ENCODE measurements at regions not wholly inside any gene's neighbourhood (a gene's known extent, or its start where the extent isn't known, plus 50 kb on each side); places are given as distances from the start of the nearest gene placed in this dataset.

DNA sequence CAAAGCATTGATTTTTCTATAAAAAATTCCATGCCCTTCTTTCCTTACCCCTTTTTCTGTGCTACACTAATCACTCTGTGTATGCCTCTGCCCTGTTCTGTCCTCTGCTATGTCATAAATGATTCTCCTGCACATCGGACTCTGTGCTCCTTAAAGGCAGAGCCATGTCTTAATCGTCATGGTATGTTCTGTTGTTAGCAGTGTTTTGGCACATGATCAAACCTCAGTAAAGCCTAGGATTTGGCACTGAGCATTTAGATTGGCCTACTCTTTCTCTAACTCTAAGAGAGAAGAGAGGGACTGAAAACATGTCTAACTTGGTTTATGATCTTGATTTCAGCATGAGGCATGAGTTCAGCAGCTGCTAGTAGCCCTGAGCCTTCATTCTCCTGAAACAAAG is 266.9 kb downstream of the AASDHPPT start:
- no peak for DNase-seq

DNA sequence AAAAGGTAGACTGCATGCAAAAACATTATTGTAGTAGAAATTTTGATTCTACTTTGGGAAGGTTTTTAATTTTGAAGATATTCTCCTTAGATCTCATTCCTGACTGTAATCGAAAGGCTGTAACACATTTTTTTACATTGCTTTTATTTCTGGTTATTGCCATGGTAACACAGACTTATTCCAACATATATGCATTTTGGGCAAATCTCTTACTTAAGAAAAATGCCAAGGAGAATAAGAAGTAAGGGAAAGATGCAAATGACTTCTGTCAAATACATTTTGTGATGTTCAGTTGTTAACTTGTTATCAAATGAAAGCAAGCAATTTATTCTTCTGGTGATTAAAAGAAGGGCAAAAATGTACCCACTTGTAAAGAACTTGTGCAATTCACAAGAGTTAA is 267.5 kb downstream of the AASDHPPT start:
- DNase-seq = no peak

DNA sequence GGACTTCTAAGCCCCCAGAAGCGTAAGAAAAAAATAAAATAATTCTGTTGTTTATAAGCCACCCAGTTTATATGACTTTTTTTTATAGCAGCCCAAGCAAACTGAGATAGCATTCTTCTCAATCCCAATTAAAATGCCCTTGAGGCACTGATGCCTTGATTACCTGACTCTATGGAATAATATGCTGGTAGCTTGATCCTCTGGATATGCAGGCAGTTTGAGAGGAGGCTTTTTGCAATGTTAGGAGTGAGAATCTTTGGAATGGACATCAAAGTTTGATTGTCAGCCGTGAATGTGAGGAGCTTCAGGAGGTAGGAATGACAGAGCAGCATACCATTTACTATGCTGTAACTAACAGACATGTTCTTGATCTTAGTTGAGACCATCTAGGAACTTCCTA is 275.6 kb downstream of the AASDHPPT start:
- no peak for DNase-seq

DNA sequence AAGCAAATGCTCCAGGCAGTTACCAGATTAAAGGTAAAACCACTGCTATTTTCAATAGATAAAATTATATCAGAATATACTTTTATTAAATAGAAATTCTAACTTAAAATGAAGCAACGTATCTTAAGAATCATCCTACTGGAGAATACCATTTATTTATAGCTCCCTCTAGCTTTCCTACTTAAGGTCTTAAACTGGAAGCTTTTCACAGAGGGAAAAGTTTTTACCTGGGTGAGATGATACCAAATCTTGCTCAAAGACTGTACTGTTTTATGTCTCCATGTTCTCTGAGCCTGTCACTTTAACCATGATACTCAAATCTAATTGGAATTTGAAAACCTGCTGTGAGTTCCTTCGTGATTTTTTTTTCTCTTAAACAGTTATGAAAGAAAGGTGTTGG is 291.8 kb downstream of the AASDHPPT start:
- DNase-seq = no peak

DNA sequence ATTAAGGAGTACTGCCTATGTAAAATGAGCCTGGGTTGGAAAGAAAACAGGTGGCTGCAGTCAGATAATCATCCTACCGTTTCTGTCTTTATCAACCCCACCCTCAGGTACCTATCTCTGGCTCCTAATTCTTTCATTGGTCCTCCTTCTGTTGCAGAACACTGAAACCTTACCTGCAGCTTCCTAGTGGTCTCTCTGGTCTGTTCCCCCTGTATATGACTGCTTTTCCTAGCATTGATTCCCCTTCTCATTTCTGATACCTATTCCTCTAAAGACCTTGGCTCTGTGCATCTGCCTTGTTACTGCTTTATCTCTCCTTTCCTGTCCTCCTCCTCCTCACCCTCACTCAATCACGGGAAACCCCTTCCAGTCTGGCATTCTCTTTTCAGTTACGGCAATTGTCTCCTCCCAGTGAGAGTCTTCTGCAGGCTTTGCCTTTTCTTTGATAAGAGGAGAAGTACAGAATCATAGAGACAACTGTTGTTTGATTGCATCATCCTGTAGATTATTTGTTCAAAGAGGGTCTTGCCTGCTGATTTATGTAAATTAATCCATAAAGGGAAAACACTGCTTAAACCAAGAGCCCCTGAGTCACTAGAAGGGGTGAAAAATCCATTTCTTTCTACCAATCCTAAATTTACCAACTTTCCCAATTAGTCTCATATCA is 301.2 kb downstream of the AASDHPPT start:
- DNase-seq = no peak

DNA sequence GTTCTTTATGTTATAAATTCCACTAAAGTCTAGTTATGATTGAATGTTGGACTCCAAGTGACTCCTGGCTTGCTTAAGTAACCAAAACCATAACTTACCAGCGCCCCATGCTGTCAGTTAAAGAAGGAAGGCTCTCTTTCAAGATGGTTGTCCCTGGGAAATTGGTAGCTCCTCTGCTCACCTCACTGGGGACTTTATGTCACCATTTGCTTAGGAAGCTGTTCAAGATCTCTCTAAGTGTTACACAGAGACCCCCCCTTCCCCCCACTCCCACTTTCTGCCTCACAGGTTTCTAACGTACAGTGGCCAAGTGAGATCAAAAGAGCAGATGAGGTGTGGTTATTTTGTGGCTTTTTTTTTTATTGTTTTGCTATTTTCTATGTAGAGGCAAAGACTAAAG is 301.8 kb downstream of the AASDHPPT start:
- DNase-seq = no peak

DNA sequence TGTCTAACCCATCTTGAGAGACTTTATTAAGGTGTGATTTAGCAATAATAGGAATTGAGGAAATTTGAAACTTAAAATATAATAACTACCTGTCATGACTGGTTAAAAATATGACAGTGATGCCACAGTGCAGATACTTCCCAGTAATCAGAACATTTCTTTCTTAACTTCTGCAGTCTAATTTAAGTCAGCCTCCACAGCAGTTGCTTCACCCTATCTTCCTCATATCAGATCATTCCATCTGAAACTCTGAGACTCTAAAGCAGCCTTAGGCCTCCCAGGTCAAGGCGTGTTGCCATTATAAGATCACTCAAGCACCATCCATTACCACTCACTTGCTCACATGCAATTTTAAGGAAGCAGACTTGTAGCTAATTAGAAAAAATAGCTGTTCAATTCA is 302.2 kb downstream of the AASDHPPT start:
- no peak for DNase-seq

DNA sequence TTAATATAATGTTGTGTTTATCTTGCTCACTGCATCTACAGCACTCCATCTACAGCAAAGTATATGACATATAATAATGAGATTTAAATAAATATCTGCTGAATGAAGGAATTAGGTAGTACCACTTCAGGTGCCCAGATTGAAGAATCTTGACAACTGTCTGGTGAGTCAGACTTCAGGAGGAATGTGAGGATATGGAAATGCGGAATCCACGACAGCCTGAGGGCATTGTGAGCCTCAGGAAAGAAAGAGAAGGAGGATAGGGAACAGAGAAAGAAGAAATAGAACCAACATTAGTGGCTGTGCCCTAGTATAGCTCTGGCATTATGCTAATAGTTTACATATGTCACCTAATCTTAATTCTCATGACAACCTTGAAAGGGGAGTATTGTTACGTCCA is 304.4 kb downstream of the AASDHPPT start:
- DNase-seq = no peak

DNA sequence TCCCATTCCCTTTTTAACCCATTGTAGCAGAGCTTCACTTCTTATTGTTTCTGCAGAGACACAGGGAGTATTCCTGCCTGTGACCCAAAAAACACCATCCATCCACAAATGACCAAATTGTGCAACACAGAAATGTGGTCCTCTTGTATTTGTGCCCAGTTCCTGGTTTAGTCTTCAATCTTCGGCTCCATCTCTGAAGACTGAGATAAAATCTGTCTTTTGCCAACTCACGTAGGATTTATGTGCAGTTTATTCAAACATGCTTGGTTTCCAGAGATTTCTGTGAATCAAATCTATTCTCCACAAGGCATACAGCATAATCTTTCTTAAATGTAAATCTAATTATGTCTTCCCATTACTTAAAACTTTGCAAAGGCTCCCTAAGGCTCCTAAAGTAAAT is 307.0 kb downstream of the AASDHPPT start:
- DNase-seq = no peak

DNA sequence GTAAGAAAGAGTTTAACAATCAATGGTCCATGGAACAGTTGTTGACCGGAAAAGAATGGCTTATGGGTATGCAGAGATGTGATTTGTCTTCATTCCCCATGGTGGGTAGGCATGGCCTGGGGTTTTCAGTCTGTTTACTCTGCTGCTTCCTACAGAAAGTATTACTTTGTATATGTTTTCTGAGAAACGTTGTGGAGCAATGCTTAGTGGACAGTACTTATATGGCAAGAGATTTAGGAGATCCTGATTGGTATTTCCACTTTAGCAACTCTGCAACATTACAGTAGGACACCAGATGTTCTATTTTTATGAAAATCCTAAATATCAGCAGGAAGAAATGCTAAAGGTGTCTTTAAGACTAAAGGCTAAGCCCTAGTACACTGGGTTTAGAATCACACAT is 309.1 kb downstream of the AASDHPPT start:
- DNase-seq = no peak

DNA sequence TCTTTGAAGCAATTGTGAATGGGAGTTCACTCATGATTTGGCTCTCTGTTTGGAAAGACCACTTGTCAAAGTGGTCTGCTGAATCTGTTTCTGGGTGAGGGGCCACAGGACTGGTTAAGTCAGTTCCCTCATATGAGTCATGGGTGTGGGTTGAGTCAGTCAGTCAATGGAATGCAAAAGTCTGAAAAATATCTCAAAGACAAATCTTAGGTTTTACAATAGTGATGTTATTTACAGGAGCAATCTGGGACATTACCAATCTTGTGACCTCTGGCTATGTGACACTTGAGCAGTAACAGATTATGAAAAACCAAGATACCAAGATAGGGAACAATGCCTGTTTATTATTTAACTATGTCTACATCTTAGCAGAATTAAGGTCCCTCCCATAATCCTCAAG is 311.6 kb downstream of the AASDHPPT start:
- DNase-seq = no peak

DNA sequence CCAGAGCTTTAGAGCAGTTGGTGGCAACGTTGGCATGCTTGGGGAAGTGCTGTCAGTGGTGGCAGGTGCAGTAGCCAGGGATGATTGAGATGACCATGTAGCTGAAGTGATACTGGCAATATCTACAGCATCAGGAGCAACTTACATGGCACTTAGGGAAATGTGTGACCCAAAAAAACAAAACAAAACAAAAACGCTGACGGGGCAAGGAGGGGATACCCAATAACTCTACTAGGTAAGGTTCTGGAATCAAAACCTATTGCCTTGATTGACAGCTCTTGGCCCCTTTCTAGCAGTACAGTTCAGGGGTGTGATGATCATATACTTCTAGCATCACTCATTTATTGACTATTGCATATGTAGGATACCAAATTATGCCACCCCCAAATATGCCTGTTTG is 312.6 kb downstream of the AASDHPPT start:
- DNase-seq = no peak

DNA sequence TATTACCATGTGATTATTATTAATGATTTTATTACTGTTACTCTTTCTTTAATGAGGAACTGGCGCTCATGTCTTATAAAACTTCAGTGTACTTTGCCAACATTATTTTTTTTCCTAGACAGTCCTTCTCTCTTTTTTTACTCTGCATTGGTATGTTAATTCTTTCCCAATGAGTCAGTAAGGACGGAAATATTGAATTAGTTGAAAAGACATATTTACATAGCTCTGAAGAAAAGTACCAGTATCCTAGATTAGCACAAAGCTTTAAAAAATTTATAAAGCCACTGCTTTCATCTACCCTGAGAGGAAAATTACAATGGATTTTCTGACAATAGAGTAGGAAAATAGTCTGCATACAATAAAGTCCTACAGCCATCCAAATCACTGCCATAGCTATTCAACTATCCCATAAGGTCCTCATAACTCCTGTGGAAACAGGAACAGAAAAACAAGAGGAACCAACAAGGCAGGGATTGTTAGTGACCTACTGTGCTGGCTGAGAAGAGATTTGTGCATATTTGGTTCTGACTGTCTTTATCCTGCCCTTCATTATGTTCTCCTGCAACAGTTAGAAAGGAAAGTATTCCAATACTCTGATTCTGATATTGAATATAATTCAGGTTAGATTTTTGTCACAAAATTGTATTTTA is 314.4 kb downstream of the AASDHPPT start:
- DNase-seq = no peak

DNA sequence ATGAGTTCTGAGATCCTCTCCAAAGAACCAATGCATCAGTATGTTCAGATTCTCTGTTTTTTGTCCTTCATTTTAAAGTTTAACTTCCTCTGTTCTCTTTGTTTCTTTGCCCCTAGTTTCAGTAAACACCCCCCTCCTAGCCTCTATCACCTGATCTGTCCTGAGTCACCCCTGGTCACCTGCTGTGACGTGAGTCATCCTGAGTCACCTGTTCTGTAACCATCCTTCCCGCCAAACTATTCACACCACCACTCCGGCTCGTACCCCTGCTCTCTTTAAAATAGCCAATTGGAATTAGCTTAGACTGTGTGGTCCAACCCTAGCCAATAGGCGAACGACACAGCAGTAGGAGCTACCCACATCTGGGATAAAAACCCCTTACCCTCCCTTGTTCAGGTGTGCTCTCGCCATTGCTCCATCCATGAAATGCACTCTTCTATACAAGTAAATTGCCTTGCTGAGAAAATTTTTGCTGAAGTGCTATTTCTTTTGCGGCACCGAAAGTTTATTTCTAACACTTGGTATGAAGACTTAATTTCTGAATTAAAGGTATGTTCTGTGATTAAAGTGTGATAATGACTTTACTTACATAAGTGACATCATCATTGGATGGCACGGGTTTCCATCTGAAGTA is 318.4 kb downstream of the AASDHPPT start:
- peak; percentile 54 for DNase-seq

DNA sequence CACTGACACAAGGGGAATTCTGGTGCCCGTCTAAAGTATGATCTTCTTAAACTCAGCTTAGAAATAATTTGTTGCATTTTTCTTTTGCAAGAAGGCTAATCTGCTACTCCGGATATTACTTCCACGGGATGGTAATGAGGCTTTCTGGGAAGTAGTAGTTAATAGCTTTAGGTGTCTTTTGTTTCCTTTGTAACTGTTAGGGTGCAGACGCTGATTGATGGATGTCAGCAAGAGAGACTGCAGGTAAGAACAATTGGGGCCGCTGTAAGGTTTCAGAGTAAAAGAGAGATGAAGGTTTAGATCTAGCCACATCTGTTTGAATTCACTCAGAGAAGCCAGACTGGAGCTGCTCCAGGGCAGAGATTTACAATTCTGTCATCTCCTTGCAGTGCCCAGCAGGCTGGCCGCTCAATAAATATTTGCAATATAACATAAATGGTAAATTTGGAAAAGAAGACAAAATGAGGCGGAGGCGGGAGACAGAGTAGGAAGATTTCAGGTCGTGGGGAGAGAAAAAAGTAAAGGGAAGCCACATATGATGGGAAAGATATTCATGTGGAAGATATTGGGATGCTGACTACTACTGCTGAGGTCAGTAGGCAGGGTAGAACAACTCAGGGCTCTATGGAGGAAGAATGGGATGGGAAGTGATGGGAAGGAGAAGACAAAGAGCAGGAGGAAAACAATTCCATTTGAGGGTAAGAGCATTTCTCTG is 320.5 kb downstream of the AASDHPPT start:
- DNase-seq = no peak

DNA sequence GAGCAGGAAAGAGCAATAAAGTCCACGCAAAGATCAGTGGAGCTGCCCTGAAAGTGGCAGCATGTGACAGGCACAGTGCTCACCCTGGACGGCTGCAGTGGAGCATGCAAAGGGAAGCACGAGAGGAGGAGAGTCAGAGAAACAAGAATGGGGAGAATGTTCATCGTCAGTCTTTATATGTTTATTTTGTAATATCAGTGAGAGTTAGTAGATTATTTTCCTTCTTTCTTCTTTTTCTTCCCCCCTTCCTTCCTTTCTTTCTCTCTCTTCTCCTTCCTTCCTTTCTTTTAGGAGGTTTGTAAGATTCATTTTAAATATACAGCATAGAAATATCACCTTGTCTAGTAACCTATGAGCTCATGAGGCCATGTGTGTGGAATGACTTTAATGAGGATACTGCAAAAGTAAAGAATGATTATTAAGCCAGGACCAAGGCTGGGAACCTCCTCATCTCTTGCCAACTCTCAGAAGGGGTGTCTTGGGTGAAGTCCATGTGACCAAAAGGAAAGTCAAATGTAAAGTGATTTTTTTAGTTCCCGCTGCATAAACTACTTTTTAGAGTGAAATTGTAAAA is 321.1 kb downstream of the AASDHPPT start:
- no peak for DNase-seq

DNA sequence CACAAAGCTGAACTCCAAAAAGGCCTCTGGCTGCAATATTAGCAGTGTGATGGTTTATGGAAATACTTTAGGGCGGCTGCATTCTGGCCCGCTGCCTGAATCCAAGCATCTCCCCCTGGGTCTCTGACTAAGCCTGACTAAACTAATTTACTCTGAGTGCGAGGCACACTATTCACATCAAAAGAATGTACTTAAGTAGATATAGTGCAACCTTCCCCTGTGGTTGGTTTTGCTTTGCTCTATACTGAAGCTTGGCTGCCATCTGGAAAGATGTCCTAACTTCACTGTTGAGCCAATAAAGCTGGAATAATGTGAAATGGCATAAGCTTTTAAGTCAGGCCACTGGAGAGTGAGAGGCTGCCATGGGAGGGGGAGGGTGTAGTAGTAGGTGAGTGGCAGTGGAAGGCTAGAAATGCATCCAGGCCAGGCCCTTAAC is 321.6 kb downstream of the AASDHPPT start:
- DNase-seq = no peak

DNA sequence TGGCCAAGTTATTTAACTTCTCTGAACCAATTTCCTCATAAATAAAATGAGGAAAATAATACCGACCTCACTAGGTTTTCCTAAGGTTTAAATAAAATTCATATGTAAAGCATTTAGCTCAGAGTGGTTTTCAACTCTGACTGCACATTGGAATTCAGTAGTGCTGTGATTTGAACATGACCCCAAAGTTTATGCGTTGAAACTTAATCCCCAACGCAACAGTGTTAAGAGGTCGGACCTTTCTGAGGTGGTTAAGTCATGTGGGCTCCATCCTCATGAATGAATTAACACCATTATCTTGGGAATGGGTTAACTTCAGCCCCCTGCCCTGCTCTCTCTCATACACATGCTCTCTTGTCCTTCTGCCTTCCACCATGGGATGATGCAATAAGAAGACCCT is 322.2 kb downstream of the AASDHPPT start:
- no peak for DNase-seq

DNA sequence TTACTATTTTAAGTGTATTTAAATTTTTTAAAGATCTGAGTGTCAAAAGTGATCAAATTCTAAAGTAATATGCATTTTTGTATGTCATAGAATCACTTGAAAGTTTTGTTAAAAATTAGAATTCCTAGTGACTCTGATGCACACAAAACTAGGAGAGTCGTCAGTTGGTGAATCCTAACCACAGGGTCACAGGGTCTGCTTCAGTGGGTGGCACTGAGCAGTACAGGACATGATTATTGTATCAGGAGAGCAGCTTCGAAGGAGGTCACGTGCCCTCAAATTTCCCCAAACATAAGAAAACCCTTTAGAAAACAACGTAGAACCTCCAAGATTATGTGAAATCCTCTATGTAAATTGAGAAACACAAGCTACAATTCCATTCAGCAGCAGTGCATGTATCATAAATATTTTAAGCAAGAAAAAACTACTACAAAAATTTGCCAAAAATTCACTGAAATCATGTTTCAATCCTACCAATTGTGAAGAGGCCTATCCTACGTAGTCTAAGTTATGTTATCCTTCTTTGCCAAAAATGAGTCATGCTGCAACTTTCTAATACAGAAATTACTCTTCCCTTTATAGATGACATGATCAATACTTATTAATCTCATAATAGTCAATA is 323.6 kb downstream of the AASDHPPT start:
- no peak for DNase-seq

DNA sequence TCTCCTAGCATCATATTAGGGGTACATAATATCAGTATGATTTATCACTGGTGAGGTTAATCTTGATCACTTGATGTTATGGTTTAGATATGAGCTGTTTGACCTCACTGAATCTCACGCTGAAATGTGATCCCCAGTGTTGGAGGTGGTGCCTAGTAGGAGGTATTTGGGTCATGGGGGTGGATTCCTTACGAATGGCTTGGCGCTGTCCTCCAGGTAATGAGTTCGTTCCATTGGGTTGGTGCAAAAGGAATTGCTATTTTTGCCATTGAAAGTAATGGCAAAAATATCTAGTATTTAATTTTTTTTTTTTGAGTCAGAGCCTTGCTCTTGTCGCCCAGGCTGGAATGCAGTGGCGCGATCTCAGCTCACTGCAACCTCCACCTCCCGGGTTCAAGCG is 326.3 kb downstream of the AASDHPPT start:
- DNase-seq = no peak

DNA sequence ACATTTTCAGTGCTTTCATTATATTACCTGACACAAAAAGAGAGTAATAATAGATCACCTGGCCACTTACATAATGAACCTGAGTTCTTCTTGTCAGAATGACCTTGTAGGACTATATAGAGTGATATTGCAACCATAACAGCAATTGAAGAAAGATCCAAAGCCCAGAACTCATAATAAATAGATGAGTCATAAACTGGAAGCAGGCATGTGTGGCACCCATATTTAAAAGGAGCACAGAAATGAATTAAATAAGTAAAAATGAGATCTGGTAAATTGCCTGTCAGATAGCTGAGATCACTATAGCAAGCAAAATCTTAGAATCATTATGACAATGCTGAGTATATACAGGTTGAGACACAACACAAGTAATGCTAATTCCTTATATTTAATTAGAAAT is 331.8 kb downstream of the AASDHPPT start:
- peak; percentile 6 for DNase-seq

DNA sequence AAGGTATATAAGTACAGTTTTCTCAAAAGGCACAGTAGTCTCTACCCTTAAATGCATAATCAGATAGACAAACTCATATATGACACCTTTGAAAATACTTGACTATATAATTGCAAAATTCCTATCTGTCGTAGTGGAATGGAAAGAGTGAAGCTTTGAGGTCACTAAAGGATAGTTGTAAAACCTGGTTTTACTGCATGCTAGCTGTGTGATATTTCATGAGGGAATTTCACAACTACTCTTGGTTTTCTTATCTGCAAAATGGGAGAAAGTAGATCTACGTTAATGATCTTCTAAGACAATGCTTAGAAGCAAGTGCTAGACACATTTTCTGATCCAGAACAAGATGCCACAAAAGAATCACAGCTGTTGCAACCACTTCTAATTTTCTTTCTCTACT is 332.2 kb downstream of the AASDHPPT start:
- no peak for DNase-seq

DNA sequence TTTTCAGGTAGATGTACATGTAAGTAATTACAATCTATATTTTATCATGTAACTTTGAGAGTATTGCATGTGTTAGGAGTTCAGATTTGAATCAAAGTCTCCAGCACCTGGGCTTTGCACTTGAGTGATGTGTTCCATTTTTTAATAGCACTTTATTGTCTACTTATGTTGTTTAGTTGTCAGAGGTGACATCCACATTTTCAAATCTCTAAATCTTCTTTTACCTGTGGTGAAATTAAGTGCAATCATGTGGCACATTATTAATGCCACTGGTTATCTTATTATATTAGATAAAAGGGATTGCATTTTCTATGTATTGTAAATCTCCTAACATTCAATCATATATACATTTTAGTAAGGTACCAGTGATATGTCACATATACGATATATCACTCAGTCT is 333.4 kb downstream of the AASDHPPT start:
- no peak for DNase-seq

Measured in DMS53 (cell line).